Gastroesophageal sphincter (tissue), 3 donors: ENCODE measurements at regions not wholly inside any gene's neighbourhood (a gene's known extent, or its start where the extent isn't known, plus 50 kb on each side); places are given as distances from the start of the nearest gene placed in this dataset.

Experiments
- CTCF ChIP-seq, 4 experiments: fragments of 200-600 bp in 2 of 4; fragments of 450-650 bp in 2 of 4; sonication (generic) in 1 of 4; IDR thresholded peaks; one replicate each; pipeline ENCODE4 v1.5.1; 2017 to 2019; ENCODE audit warnings: antibody characterized with exemption in 4 of 4, mild to moderate bottlenecking in 2 of 4, moderate library complexity in 2 of 4
- EP300 ChIP-seq: sonication (generic); formaldehyde crosslinking; IDR thresholded peaks from one replicate; pipeline ENCODE4 v1.6.1; 2017; ENCODE audit warnings: antibody characterized with exemption, mild to moderate bottlenecking
- POLR2A ChIP-seq, 2 donors: fragments of 450-650 bp; IDR thresholded peaks; one replicate each; pipeline ENCODE4 v1.6.1; 2017; ENCODE audit warnings: antibody characterized with exemption in 2 of 2, mild to moderate bottlenecking in 2 of 2, moderate library complexity in 1 of 2
- POLR2AphosphoS5 ChIP-seq: sonication (generic); formaldehyde crosslinking; IDR thresholded peaks from one replicate; pipeline ENCODE4 v1.6.1; 2017; ENCODE audit warnings: antibody characterized with exemption

- TF ChIP-seq POLR2A (IDR thresholded peaks at IDR 0.05) (no peak), EP300 (no peak), CTCF (IDR thresholded peaks at IDR 0.05) (no peak), POLR2AphosphoS5 (no peak)
Measured at GRCh38 chr6:14228571-14228970, 111.0 kb downstream of the CD83 start.
